HepG2 (cell line): ENCODE measurements at regions not wholly inside any gene's neighbourhood (a gene's known extent, or its start where the extent isn't known, plus 50 kb on each side); places are given as distances from the start of the nearest gene placed in this dataset.

Experiments
- ATF7 ChIP-seq, 2 experiments: fragments of 450-650 bp in 1 of 2; sonication (generic) in 1 of 2; formaldehyde crosslinking in 1 of 2; IDR thresholded peaks; 2 replicates each; pipeline versions ENCODE4 v1.4.0 to v1.6.1; 2016 to 2020; ENCODE audit warnings: antibody characterized with exemption in 1 of 2, mild to moderate bottlenecking in 1 of 2, missing genetic modification reagents in 1 of 2
- ESRRA ChIP-seq: sonication (generic); formaldehyde crosslinking; IDR thresholded peaks from 2 replicates; pipeline ENCODE4 v1.5.1; 2020; ENCODE audit warnings: mild to moderate bottlenecking, low read depth, missing genetic modification reagents
- MYC ChIP-seq: sonication (generic); formaldehyde crosslinking; IDR thresholded peaks from 2 replicates; pipeline ENCODE4 v1.9.0; 2021; ENCODE audit warnings: missing genetic modification reagents, borderline replicate concordance
- POLR2A ChIP-seq, 2 experiments: IDR thresholded peaks; 2 replicates each; pipeline ENCODE4 v1.6.1; 2011; ENCODE audit warnings: low read depth in 2 of 2, low read length in 2 of 2, mild to moderate bottlenecking in 1 of 2, moderate library complexity in 1 of 2; ENCODE audit not compliant: insufficient read depth in 1 of 2
- SUZ12 ChIP-seq: fragments of 150-350 bp; IDR thresholded peaks from 2 replicates; pipeline ENCODE4 v1.6.1; 2014; ENCODE audit warnings: low read depth, low read length
- ZBTB1 ChIP-seq: sonication (generic); formaldehyde crosslinking; IDR thresholded peaks from 2 replicates; pipeline ENCODE4 v1.4.0; 2020; ENCODE audit warnings: missing genetic modification reagents, borderline replicate concordance
- ZNF317 ChIP-seq: sonication (generic); formaldehyde crosslinking; IDR thresholded peaks from 2 replicates; pipeline ENCODE4 v1.5.0; 2020; ENCODE audit warnings: mild to moderate bottlenecking, missing genetic modification reagents
- ZNF501 ChIP-seq: sonication (generic); formaldehyde crosslinking; IDR thresholded peaks from 2 replicates; pipeline ENCODE4 v1.5.1; 2020; ENCODE audit warnings: mild to moderate bottlenecking, moderate library complexity, missing genetic modification reagents
- ZNF850 ChIP-seq: sonication (generic); formaldehyde crosslinking; conservative IDR thresholded peaks from 2 replicates; pipeline ENCODE4 v1.9.0; 2021; ENCODE audit warnings: mild to moderate bottlenecking, missing genetic modification reagents

- TF ChIP-seq MYC (CRISPR knock-in tag), result no peak
- no peak for TF ChIP-seq ZNF501
- no peak for TF ChIP-seq ZNF317 (CRISPR knock-in tag)
- TF ChIP-seq ZBTB1 (CRISPR knock-in tag), result no peak
- no peak for TF ChIP-seq ESRRA (CRISPR knock-in tag)
- TF ChIP-seq SUZ12, result no peak
- TF ChIP-seq ATF7 (IDR thresholded peaks at IDR 0.05), result no peak
- no peak for TF ChIP-seq ATF7 (CRISPR knock-in tag; IDR thresholded peaks at IDR 0.05)
- no peak for TF ChIP-seq POLR2A (IDR thresholded peaks at IDR 0.05; ENCODE audit: insufficient read depth in 1 of 2, low read depth in 2 of 2, low read length in 2 of 2)
- TF ChIP-seq ZNF850, result no peak
Measured at GRCh38 chr12:89267404-89267803, 84.9 kb downstream of the DUSP6 start.
